Effector CD4-positive, alpha-beta T cell (primary cell): ENCODE measurements at regions not wholly inside any gene's neighbourhood (a gene's known extent, or its start where the extent isn't known, plus 50 kb on each side); places are given as distances from the start of the nearest gene placed in this dataset.
"Not testable (repeated sequence)": the region's sequence is repeated elsewhere in the genome, so short reads cannot be mapped to it uniquely, and the experiment has no call there.

ENCODE experiments used
- DNase-seq: peaks from one replicate; pipeline ENCODE4 v3.0.0-alpha.2; 2020

DNA sequence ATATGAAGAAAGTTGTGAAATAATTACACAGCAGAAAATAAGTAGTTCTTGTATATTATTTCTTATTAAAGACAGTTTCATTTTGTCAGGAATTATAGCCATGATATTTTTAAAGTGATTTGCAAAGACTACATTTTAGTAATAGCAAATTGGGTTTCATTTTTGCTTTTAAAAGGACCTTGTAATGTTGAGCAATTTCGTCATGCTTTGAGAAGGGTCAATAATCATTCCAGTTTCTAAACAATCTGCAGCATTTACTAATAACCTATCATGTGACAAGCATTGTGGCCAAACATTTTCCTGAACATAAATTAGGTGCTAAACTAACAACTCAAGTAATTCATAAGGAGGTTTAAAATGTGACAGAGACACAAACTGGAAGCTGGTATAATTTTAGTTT, 214.4 kb upstream of the CBLB start:
- no peak for DNase-seq

GRCh38 chr3:106083854-106084253, 215.0 kb upstream of the CBLB start:
- DNase-seq, result no peak

GRCh38 chr3:106086038-106086437, 217.2 kb upstream of the CBLB start:
- no peak for DNase-seq

- DNase-seq, result no peak
Observed at GRCh38 chr3:106086636-106087035, 217.8 kb upstream of the CBLB start.

DNA sequence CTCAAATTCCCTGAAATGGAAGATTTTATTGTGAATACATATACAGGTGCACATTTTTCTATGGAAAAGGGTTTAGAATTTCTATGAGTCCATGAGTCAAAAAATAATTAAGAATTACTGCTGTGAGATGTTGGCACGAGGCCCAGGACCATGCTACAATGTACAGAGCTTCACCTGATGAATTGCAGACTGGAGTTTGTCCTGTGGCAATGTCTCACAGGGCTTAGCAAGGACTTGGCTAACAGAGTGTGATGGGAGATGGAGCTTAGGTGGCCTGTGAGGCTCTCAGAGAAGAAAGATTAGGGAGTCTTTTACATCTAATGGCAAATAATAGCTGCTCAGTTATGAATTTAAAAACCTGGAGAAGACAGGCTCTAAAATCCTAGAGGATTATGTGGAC, 219.5 kb upstream of the CBLB start:
- no peak for DNase-seq

DNA sequence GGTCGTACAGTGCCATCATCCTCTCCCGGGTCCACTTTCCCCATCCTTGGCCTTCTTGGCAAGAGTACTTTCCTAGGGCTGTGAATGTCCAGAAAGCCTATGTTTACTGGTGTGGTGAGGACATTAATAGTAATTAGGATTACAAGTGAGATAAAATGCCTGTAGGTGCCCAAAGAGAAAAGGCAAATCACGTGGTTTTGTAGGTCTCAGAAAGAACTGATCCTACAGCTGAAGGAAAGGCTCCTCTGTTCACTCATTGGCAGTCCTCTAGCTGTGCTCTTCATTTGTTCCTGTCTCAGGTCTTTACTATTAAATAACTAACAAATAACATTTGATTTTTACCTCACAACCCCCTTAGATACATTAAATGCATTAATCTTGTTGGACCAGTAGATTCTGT, 220.1 kb upstream of the CBLB start:
- DNase-seq, result no peak

GRCh38 chr3:106089806-106090205, 221.0 kb upstream of the CBLB start:
- no peak for DNase-seq

- DNase-seq, result no peak
Observed at GRCh38 chr3:106092792-106093191, 224.0 kb upstream of the CBLB start.

- no peak for DNase-seq
Observed at GRCh38 chr3:106093616-106094015, 224.8 kb upstream of the CBLB start.

GRCh38 chr3:106097817-106098435, 229.1 kb upstream of the CBLB start:
- no peak for DNase-seq

GRCh38 chr3:106103383-106103782, 234.6 kb upstream of the CBLB start:
- DNase-seq, result no peak

- DNase-seq, result no peak
Observed at GRCh38 chr3:106104078-106104477, 235.3 kb upstream of the CBLB start.

DNA sequence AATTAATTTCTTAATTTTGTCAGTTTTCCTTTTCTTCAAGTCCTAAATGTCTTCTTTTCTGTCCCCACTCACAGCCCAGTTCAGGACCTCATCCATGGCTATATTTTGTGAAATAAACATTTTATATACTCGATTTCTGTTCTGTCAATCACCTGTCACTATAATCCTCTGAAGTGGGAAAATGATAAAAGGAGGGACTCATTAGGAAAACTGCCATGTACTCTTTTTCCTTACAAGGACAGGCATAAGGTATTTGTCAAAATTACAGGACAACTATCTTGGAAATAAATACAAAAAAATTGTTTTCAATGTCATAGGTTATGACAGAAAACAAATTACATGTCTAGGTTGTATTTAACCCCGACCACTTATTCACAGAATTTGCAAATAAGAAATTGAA, 240.1 kb upstream of the CBLB start:
- DNase-seq, result no peak

- DNase-seq, result not testable (repeated sequence)
Observed at GRCh38 chr3:106112561-106112960, 243.7 kb upstream of the CBLB start.

DNA sequence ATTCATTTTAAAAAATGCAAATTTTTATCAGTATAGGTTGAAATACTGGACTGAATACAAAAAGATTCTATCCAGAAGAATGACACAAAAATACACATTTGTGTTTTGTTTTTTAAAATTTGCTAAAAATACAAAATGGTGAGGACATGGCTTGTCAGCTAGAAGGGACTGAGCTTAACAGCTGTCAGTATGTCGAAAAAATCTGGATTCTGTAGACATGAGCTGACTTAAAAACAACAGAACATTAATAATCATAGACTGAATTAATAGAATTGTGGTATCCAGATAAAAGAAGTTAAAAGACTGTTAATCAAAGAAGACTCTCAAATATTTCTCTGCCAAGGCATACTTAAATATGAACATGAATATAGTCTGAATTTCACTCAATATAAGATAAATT, 244.9 kb upstream of the CBLB start:
- DNase-seq, result no peak

DNA sequence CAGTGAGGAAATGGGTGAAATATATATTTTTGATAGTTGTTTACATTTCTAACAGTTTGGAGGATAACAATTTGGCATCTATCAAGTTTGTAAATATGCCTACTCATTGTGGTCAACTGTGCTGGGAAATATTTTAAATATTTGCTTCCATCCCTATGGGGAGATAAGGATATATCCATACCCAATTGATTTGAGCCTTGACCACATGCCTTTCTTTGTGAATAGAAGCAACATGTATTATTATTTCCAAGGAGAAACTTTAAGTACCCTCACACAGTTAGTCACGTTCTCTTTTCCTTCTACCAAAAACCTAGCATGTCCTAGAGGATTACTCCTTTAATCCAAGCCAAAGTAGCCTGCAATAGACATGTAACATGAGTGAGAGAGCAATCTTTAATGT, 245.4 kb upstream of the CBLB start:
- no peak for DNase-seq

- no peak for DNase-seq
Observed at GRCh38 chr3:106114848-106115247, 246.0 kb upstream of the CBLB start.

- DNase-seq, result no peak
Observed at GRCh38 chr3:106115557-106115956, 246.7 kb upstream of the CBLB start.

- no peak for DNase-seq
Observed at GRCh38 chr3:106116733-106117489, 248.1 kb upstream of the CBLB start.

DNA sequence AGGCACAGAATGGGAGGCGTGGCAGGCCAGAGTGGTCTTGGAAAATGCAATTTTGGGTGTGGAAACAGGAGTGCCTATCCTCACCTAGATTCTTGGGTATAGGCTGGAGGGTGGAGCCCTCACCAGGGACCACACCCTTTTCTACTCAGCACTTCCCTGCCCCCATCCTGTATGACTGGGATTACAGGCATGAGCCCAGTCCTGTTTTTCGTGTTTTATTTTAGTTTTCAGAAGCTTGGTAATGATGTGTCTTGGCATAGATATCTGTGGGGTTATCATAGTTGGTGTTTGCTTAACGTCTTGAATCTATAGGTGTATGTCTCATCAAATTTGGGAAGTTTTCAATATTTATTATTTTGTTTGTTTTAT, 248.7 kb upstream of the CBLB start:
- DNase-seq, result no peak

DNA sequence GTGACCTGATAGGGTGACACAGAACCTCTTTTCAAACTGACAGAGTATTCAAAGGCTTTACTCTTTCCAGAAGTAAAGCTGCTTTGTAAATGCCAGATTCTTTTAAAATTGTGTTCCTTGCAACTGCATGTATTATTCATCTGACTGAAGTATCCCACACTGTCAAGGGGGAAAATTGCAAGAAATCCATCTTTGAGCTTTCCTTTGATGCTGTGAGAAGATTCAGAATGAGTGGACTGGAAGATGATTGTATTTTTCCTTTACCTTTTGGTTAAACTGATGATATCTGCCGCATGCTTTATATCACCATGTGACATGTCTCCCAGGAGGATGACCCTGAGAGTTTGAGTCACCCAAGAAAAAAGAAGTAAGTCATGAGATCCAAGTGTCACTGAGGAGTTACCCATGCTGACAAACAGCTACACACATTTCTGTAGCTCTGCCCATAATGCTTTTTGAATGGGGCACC, 250.8 kb upstream of the CBLB start:
- no peak for DNase-seq

GRCh38 chr3:106120356-106120755, 251.5 kb upstream of the CBLB start:
- no peak for DNase-seq

DNA sequence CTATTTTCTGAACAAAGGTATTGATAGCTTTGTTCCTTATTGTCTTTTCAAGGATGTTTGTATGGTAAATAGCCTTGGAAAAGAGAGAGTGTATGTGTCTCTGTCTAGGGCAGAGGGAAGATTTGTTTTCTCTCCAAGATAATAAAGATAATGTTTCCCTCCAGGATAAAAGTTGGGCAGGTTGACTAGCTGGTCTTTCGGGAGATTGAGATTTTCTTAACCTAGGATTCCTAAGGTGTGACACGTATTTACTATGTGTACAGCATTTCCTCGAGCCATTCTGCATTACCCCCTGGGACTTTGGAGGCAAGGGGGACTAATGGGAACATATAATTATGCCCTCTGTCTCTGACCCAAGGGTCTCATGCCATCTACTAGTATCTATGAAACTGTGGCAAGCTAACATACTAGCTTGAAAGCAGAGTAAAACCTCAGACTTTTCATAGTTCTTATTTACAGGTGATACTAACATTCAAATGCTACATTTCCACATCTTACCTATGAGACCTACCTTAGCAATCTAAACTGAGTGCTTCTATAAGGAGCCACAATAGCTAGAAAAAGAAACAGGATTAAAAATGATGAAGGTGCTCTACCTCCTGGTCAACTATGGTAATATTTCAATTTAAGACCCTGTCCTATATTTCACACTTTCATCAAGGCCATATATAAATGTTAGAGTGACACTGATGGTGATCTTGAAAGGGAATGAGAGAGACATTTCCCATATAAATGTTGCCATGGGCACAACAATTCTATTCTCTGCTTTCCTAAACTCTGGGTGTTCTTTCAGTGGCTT, 252.9 kb upstream of the CBLB start:
- no peak for DNase-seq

GRCh38 chr3:106124818-106125217, 256.0 kb upstream of the CBLB start:
- DNase-seq, result no peak
